DND-41 (cell line): ENCODE measurements at regions not wholly inside any gene's neighbourhood (a gene's known extent, or its start where the extent isn't known, plus 50 kb on each side); places are given as distances from the start of the nearest gene placed in this dataset.
"Not testable (repeated sequence)": the region's sequence is repeated elsewhere in the genome, so short reads cannot be mapped to it uniquely, and the experiment has no call there.

Source experiments
- ATAC-seq: fragments of 200-7000 bp; cut with Tn5 transposase; 3 replicates; pipeline ENCODE4 v1.9.1; 2021; ENCODE audit warnings: low read depth; ENCODE audit not compliant: insufficient read depth
- DNase-seq: peaks from one replicate; pipeline ENCODE4 v3.0.0-alpha.2; 2020
- H2AFZ ChIP-seq: 2 replicates; pipeline ENCODE4 v1.6.0; 2012; ENCODE audit warnings: low read depth, low read length
- H3K27ac ChIP-seq: 2 replicates; pipeline ENCODE4 v1.5.1; 2012; ENCODE audit warnings: low read length, inconsistent platforms
- H3K27me3 ChIP-seq: fragments of 200-600 bp; sonication (generic); 2 replicates; pipeline ENCODE4 v1.6.0; 2012; ENCODE audit warnings: low read length, mild to moderate bottlenecking, inconsistent platforms; ENCODE audit not compliant: insufficient read depth, poor library complexity
- H3K36me3 ChIP-seq: 2 replicates; pipeline ENCODE4 v1.5.1; 2012; ENCODE audit warnings: low read length, inconsistent platforms; ENCODE audit not compliant: insufficient read depth
- H3K4me1 ChIP-seq: 2 replicates; pipeline ENCODE4 v1.5.1; 2012; ENCODE audit warnings: mild to moderate bottlenecking, low read length; ENCODE audit not compliant: insufficient read depth
- H3K4me2 ChIP-seq: 2 replicates; pipeline ENCODE4 v1.6.0; 2012; ENCODE audit warnings: mild to moderate bottlenecking, moderate library complexity, low read length, inconsistent platforms; ENCODE audit not compliant: insufficient read depth
- H3K4me3 ChIP-seq, 2 experiments: fragments of 200-600 bp in 1 of 2; shearing (Covaris generic) in 1 of 2; 2 replicates each; pipeline ENCODE4 v1.5.1; 2012 to 2016; ENCODE audit warnings: inconsistent platforms in 2 of 2, low read length in 2 of 2, mild to moderate bottlenecking in 2 of 2, low read depth in 1 of 2, moderate library complexity in 1 of 2
- H3K79me2 ChIP-seq: 2 replicates; pipeline ENCODE4 v1.6.0; 2012; ENCODE audit warnings: low read length, inconsistent platforms; ENCODE audit not compliant: insufficient read depth
- H3K9ac ChIP-seq: 2 replicates; pipeline ENCODE4 v1.6.0; 2012; ENCODE audit warnings: low read depth, mild to moderate bottlenecking, inconsistent platforms, low read length, moderate library complexity
- H3K9me3 ChIP-seq: 2 replicates; pipeline ENCODE4 v1.5.1; 2012; ENCODE audit warnings: low read length, moderate library complexity, mild to moderate bottlenecking, inconsistent platforms; ENCODE audit not compliant: insufficient read depth, severe bottlenecking
- H4K20me1 ChIP-seq: 2 replicates; pipeline ENCODE4 v1.6.0; 2012; ENCODE audit warnings: low read length; ENCODE audit not compliant: insufficient read depth
- EZH2 ChIP-seq: IDR thresholded peaks from 3 replicates; pipeline ENCODE4 v1.6.1; 2012; ENCODE audit warnings: borderline replicate concordance, low read depth, mild to moderate bottlenecking, moderate library complexity, low read length, inconsistent platforms; ENCODE audit not compliant: severe bottlenecking
- TF ChIP-seq, protein P1 (sequence below): IDR thresholded peaks from 2 replicates; pipeline ENCODE4 v1.5.1; 2012; ENCODE audit warnings: borderline replicate concordance, low read length, moderate library complexity, mild to moderate bottlenecking; ENCODE audit not compliant: poor library complexity, severe bottlenecking; ENCODE audit errors: extremely low read depth

DNA sequence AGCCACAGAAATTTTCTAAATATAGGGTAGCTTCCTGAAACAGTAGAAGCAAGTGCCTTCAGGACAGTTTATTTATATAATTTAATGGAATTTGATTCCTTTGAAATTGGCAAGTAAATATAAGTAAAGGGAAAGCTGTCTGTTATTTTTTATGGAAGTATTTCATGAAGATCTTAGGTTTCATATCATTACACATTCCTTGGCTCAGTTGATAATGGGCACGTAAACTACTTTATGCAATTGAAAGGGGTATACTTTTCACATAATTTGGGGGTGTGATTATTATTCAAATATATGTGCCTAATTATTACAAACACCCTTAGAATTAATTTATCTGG is 71.1 kb upstream of the RAP1B start:
- Histone ChIP-seq H3K9me3 (peaks cover 6% of the 10 kb centered on the region), H3K27me3 (no peaks in the 10 kb centered on the region), H3K36me3 (no peaks in the 10 kb centered on the region), H2AFZ (no peak overlapping the region), H3K27ac (peak overlapping the region; percentile 59; the same call in 1 of the 2 replicates), H3K4me2 (peak overlapping the region; percentile 47; the same call in 1 of the 2 replicates), H4K20me1 (no peaks in the 10 kb centered on the region), H3K4me1 (peaks cover 17% of the 10 kb centered on the region), H3K79me2 (no peaks in the 10 kb centered on the region), H3K9ac (no peak overlapping the region), H3K4me3 (no peak overlapping the region)
- TF ChIP-seq, protein P1, sequence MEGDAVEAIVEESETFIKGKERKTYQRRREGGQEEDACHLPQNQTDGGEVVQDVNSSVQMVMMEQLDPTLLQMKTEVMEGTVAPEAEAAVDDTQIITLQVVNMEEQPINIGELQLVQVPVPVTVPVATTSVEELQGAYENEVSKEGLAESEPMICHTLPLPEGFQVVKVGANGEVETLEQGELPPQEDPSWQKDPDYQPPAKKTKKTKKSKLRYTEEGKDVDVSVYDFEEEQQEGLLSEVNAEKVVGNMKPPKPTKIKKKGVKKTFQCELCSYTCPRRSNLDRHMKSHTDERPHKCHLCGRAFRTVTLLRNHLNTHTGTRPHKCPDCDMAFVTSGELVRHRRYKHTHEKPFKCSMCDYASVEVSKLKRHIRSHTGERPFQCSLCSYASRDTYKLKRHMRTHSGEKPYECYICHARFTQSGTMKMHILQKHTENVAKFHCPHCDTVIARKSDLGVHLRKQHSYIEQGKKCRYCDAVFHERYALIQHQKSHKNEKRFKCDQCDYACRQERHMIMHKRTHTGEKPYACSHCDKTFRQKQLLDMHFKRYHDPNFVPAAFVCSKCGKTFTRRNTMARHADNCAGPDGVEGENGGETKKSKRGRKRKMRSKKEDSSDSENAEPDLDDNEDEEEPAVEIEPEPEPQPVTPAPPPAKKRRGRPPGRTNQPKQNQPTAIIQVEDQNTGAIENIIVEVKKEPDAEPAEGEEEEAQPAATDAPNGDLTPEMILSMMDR: no peak
- TF ChIP-seq EZH2: no peak
- no peak for DNase-seq
- no peak for ATAC-seq

DNA sequence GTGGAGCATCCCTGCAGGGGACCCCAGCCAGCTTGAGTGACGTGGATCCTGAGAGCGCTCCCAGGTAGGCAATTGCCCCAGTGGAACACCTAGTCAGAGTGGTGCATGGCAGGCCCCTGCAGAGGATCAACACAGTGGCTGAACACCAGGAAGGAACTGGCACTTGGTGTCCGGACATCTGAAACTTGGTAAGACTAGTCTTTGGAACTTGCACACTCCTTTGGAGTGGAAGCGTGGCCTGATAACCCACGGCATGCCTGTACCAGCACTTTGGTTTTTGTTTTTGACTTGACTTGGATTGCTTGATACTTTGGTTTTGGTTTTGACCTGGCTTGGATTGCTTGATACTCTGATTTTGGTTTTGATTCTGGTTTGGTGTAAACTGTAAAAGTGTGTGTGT is 69.9 kb upstream of the RAP1B start:
- not testable (repeated sequence) for H3K27me3 ChIP-seq, H3K4me3 ChIP-seq, ATAC-seq, H2AFZ ChIP-seq, DNase-seq, H3K9ac ChIP-seq, H3K79me2 ChIP-seq, H3K27ac ChIP-seq, H4K20me1 ChIP-seq, H3K4me2 ChIP-seq, H3K36me3 ChIP-seq
- H3K4me1 ChIP-seq: peaks cover 17% of the 10 kb centered on the region
- H3K9me3 ChIP-seq: peaks cover 11% of the 10 kb centered on the region

DNA sequence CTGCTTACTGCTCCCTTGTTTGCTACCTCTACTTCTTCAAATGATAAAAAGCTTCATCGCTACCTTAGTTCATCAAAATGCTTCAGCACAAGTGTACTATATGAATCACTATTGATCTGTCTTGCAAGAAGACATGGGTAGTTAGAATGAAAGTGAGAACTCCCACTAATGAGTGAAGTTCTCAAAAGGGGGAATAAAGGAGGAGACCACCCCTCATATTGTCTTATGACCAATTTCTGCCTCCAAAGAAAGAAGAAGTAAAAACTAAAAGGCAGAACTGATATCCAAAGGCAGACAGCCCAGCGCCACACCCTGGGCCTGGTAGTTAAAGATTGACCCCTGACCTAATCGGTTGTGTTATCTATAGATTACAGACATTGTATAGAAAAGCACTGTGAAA is 63.4 kb upstream of the RAP1B start:
- not testable (repeated sequence) for H3K4me3 ChIP-seq, H3K79me2 ChIP-seq, H3K36me3 ChIP-seq, H3K4me2 ChIP-seq, ATAC-seq, H3K9ac ChIP-seq, H3K4me1 ChIP-seq, H3K27me3 ChIP-seq, DNase-seq, H4K20me1 ChIP-seq, H2AFZ ChIP-seq, H3K27ac ChIP-seq
- peaks cover 17% of the 10 kb centered on the region for H3K9me3 ChIP-seq

DNA sequence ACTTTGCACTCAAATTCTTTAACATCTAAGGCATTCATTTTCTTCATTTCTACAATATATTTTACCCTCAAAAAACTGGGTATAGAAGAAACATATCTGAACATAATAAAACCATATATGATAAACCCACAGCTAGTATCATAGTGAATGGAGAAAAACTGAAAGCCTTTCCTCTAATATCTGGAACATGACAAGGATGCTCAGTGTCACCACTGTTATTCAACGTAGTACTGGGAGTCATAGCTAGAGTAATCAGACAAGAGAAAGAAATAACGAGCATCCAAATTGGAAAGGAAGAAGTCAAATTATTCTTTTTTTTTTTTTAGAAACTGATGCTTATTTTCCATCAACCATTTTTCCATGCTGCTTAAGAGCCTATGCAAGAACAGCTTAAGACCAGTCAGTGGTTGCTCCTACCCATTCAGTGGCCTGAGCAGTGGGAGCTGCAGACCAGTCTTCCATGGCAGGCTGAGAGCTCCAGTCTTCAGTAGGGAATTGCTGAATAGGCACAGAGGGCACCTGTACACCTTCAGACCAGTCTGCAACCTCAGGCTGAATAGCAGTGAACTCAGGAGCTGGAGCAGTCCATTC is 58.0 kb upstream of the RAP1B start:
- not testable (repeated sequence) for H2AFZ ChIP-seq, H3K79me2 ChIP-seq, H3K4me3 ChIP-seq, H3K36me3 ChIP-seq, DNase-seq, H3K27ac ChIP-seq, H3K9me3 ChIP-seq, H3K9ac ChIP-seq, H3K27me3 ChIP-seq, ATAC-seq, H3K4me1 ChIP-seq, H3K4me2 ChIP-seq, H4K20me1 ChIP-seq

DNA sequence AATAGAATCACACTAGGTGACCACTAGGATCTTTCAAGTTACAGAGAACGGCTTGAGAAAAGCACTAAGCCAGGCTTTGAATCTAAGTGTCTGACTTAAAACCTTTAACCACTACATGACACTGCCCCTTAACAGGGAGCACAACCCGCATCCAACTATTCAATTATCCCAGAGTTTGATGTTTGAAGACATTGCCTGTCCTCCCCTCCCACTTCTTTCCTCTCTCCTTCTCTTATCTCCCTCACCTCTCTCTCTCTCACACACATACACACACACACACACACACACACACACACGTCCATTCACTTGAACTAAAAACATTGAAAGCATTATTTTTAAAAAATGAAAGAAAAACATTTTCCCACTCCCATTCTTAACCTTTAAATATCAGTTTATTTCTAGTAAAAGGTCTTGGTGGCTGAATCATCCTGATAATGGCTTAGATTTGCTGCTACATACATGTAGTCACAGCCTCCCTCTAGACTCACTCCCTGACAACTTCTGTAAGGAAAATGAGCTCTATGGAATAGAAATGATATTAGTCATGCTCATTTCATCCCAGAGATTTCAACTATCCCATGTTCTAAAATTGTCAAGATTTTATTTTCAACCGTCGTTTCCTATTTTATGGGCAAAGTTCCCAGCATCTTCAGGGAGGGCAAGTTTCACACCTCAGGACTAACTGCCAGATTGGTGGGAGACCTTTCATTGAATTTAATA is 53.5 kb upstream of the RAP1B start:
- Histone ChIP-seq H3K27me3 (no peaks in the 10 kb centered on the region), H3K4me3 (no peak overlapping the region), H3K9ac (no peak overlapping the region), H3K4me1 (no peaks in the 10 kb centered on the region), H4K20me1 (no peaks in the 10 kb centered on the region), H3K36me3 (no peaks in the 10 kb centered on the region), H3K27ac (no peak overlapping the region), H3K4me2 (no peak overlapping the region), H3K9me3 (no peaks in the 10 kb centered on the region), H2AFZ (no peak overlapping the region), H3K79me2 (no peaks in the 10 kb centered on the region)
- DNase-seq: no peak
- TF ChIP-seq, protein P1: no peak
- TF ChIP-seq EZH2: no peak
- ATAC-seq: no peak
